Endothelial cell of umbilical vein (primary cell): ENCODE measurements at regions not wholly inside any gene's neighbourhood (a gene's known extent, or its start where the extent isn't known, plus 50 kb on each side); places are given as distances from the start of the nearest gene placed in this dataset.

Experiments
- BruUV-seq: library from RNA; stranded (reverse); fragments of 400-500 nt; replicated peaks from 2 replicates; lab custom pipeline; 2021; lab: Mats Ljungman, UMichigan
- CTCF ChIA-PET: fragments of 300-600, 350-600 bp; sonication (Branson Sonifier 250); formaldehyde crosslinking; loops from one replicate; lab custom pipeline; 2021; ENCODE audit warnings: antibody characterized with exemption, inconsistent platforms; lab: Charles Lee
- POLR2A ChIA-PET: fragments of 300-600, 350-600 bp; sonication (Branson Sonifier 250); formaldehyde crosslinking; loops from one replicate; lab custom pipeline; 2021; ENCODE audit warnings: antibody characterized with exemption, inconsistent platforms; lab: Charles Lee
- DNase-seq: peaks from one replicate; pipeline ENCODE4 v3.0.0-alpha.2; 2011; ENCODE audit warnings: low read depth, low spot score
- FAIRE-seq: peaks from 2 replicates; lab custom pipeline; 2011; peaks lifted over from hg19 to GRCh38; lab: Jason Lieb, UNC
- H2AFZ ChIP-seq: 2 replicates; pipeline ENCODE4 v1.6.0; 2012; ENCODE audit warnings: low read depth, low read length, control low read depth, inconsistent platforms
- H3K27ac ChIP-seq: 2 replicates; pipeline ENCODE4 v1.5.1; 2011; ENCODE audit warnings: low read depth, mild to moderate bottlenecking, control low read depth, low read length, moderate library complexity; ENCODE audit not compliant: insufficient read depth
- H3K27me3 ChIP-seq, 2 experiments: 2 replicates each; pipeline versions ENCODE4 v1.6.0 to v1.6.1; 2011; ENCODE audit warnings: low read length in 2 of 2, mixed read lengths in 1 of 2; ENCODE audit not compliant: control insufficient read depth in 2 of 2, insufficient read depth in 2 of 2
- H3K36me3 ChIP-seq, 2 experiments: 2 replicates in 1 of 2; 3 replicates in 1 of 2; pipeline ENCODE4 v1.5.1; 2011; ENCODE audit warnings: low read length in 2 of 2, mild to moderate bottlenecking in 1 of 2, moderate library complexity in 1 of 2; ENCODE audit not compliant: control insufficient read depth in 2 of 2, insufficient read depth in 2 of 2; ENCODE audit errors: extremely low read depth in 1 of 2
- H3K4me1 ChIP-seq: 3 replicates; pipeline ENCODE4 v1.5.1; 2011; ENCODE audit warnings: mild to moderate bottlenecking, low read length; ENCODE audit not compliant: control insufficient read depth, insufficient read depth; ENCODE audit errors: extremely low read depth
- H3K4me2 ChIP-seq: 2 replicates; pipeline ENCODE4 v1.6.1; 2011; ENCODE audit warnings: low read length, control low read depth, mixed read lengths; ENCODE audit not compliant: insufficient read depth
- H3K4me3 ChIP-seq, 3 experiments: fragments of 200-600 bp in 1 of 3; sonication (generic), shearing (Covaris generic) in 1 of 3; replicated peaks in 1 of 3; 2 replicates each; pipeline ENCODE4 v1.5.1; 2011 to 2016; ENCODE audit warnings: control low read depth in 3 of 3, low read length in 3 of 3, mild to moderate bottlenecking in 2 of 3, inconsistent platforms in 1 of 3, low read depth in 1 of 3, moderate library complexity in 1 of 3; ENCODE audit not compliant: insufficient read depth in 1 of 3
- H3K79me2 ChIP-seq: 2 replicates; pipeline ENCODE4 v1.6.0; 2012; ENCODE audit warnings: low read length, inconsistent platforms; ENCODE audit not compliant: control insufficient read depth, insufficient read depth
- H3K9ac ChIP-seq: replicated peaks from 2 replicates; pipeline ENCODE3; 2011; ENCODE audit warnings: low read length, control low read depth; ENCODE audit not compliant: insufficient read depth; ENCODE audit errors: extremely low read depth
- H3K9me1 ChIP-seq: replicated peaks from 3 replicates; pipeline ENCODE4 v1.6.0; 2011; ENCODE audit warnings: mild to moderate bottlenecking, low read length; ENCODE audit not compliant: control insufficient read depth, insufficient read depth; ENCODE audit errors: extremely low read depth
- H3K9me3 ChIP-seq: replicated peaks from 2 replicates; pipeline ENCODE4 v1.5.1; 2012; ENCODE audit warnings: low read length, inconsistent platforms; ENCODE audit not compliant: control insufficient read depth, insufficient read depth
- H4K20me1 ChIP-seq: replicated peaks from 2 replicates; pipeline ENCODE3; 2011; ENCODE audit warnings: mild to moderate bottlenecking, low read length; ENCODE audit not compliant: control insufficient read depth, insufficient read depth; ENCODE audit errors: extremely low read depth
- CTCF ChIP-seq, 2 donors: IDR thresholded peaks; 1 replicate in 1 of 2; 2 replicates in 1 of 2; pipeline ENCODE4 v1.5.1; 2011; ENCODE audit warnings: low read length in 2 of 2, mild to moderate bottlenecking in 2 of 2, moderate library complexity in 2 of 2, control low read depth in 1 of 2, inconsistent platforms in 1 of 2, low read depth in 1 of 2; ENCODE audit not compliant: insufficient read depth in 1 of 2; ENCODE audit errors: extremely low read depth in 1 of 2
- EZH2 ChIP-seq: IDR thresholded peaks from 2 replicates; pipeline ENCODE4 v1.6.1; 2012; ENCODE audit warnings: borderline replicate concordance, low read depth, mild to moderate bottlenecking, moderate library complexity, low read length, inconsistent platforms; ENCODE audit not compliant: severe bottlenecking
- FOS ChIP-seq: IDR thresholded peaks from 2 replicates; pipeline ENCODE4 v1.6.1; 2011; ENCODE audit warnings: mild to moderate bottlenecking, low read length, moderate library complexity, borderline replicate concordance; ENCODE audit not compliant: insufficient read depth
- GATA2 ChIP-seq: IDR thresholded peaks from 2 replicates; pipeline ENCODE4 v1.7.0; 2011; ENCODE audit warnings: low read depth, mild to moderate bottlenecking, moderate library complexity, mixed read lengths, low read length; ENCODE audit not compliant: insufficient read length, insufficient read depth
- JUN ChIP-seq: IDR thresholded peaks from 2 replicates; pipeline ENCODE4 v1.6.1; 2011; ENCODE audit warnings: borderline replicate concordance, low read depth; ENCODE audit not compliant: insufficient read length, insufficient read depth
- MAX ChIP-seq: IDR thresholded peaks from 2 replicates; pipeline ENCODE4 v1.6.1; 2011; ENCODE audit not compliant: insufficient read depth, insufficient read length
- MYC ChIP-seq: IDR thresholded peaks from one replicate; pipeline ENCODE4 v1.6.1; 2011; ENCODE audit warnings: mild to moderate bottlenecking, low read depth, low read length
- POLR2A ChIP-seq: IDR thresholded peaks from 2 replicates; pipeline ENCODE4 v1.6.1; 2012; ENCODE audit warnings: low read depth, mild to moderate bottlenecking, control low read depth, low read length
- POLR2AphosphoS5 ChIP-seq: IDR thresholded peaks from 2 replicates; pipeline ENCODE4 v1.6.1; 2012; ENCODE audit warnings: low read depth, mild to moderate bottlenecking, control low read depth, low read length, moderate library complexity; ENCODE audit not compliant: insufficient read depth
- dilution Hi-C: fragments of 300-500 bp; cut with MboI; formaldehyde crosslinking; loops from one replicate; pipeline ENCODE4 v1.15.0; 2019; ENCODE audit warnings: low sequenced_read_pairs; ENCODE audit not compliant: extremely low pct_ligation_motif_present
- intact Hi-C: fragments of 100-400 bp; cut with micrococcal nuclease; formaldehyde crosslinking; loops from one replicate; pipeline ENCODE4 v1.10.0; 2022

GRCh38 chr7:46448478-46448877 lies 527.4 kb upstream of the IGFBP3 start:
- Histone ChIP-seq H3K9me1 (no peaks in the 10 kb centered on the region), H3K36me3 (no peaks in the 10 kb centered on the region), H3K4me3 (no peak overlapping the region), H3K4me1 (no peaks in the 10 kb centered on the region), H4K20me1 (no peaks in the 10 kb centered on the region), H3K27me3 (peaks cover 3 to 5% of the 10 kb centered on the region in 2 experiments), H3K79me2 (no peaks in the 10 kb centered on the region), H2AFZ (no peak overlapping the region), H3K9ac (no peak overlapping the region), H3K4me2 (no peak overlapping the region), H3K9me3 (no peaks in the 10 kb centered on the region), H3K27ac (no peak overlapping the region)
- no TSS peak for BruUV-seq
- TF ChIP-seq MAX (no peak), CTCF (IDR thresholded peaks at IDR 0.05; ENCODE audit: extremely low read depth in 1 of 2, insufficient read depth in 1 of 2, low read depth in 1 of 2, low read length in 2 of 2) (no peak), MYC (no peak), POLR2A (no peak), JUN (no peak), EZH2 (no peak), POLR2AphosphoS5 (no peak), FOS (no peak), GATA2 (no peak)
- dilution Hi-C loops (no loop called here), intact Hi-C loops (no loop called here)
- ChIA-PET CTCF (no interaction called here), POLR2A (no interaction called here)
- DNase-seq (no peak), FAIRE-seq (no peak)
